GM19238 (cell line): ENCODE measurements at regions not wholly inside any gene's neighbourhood (a gene's known extent, or its start where the extent isn't known, plus 50 kb on each side); places are given as distances from the start of the nearest gene placed in this dataset.
"Not testable (repeated sequence)": the region's sequence is repeated elsewhere in the genome, so short reads cannot be mapped to it uniquely, and the experiment has no call there.

Experiments used
- DNase-seq: peaks from one replicate; pipeline ENCODE4 v3.0.0; 2011; ENCODE audit warnings: low spot score; ENCODE audit not compliant: insufficient read length

DNA sequence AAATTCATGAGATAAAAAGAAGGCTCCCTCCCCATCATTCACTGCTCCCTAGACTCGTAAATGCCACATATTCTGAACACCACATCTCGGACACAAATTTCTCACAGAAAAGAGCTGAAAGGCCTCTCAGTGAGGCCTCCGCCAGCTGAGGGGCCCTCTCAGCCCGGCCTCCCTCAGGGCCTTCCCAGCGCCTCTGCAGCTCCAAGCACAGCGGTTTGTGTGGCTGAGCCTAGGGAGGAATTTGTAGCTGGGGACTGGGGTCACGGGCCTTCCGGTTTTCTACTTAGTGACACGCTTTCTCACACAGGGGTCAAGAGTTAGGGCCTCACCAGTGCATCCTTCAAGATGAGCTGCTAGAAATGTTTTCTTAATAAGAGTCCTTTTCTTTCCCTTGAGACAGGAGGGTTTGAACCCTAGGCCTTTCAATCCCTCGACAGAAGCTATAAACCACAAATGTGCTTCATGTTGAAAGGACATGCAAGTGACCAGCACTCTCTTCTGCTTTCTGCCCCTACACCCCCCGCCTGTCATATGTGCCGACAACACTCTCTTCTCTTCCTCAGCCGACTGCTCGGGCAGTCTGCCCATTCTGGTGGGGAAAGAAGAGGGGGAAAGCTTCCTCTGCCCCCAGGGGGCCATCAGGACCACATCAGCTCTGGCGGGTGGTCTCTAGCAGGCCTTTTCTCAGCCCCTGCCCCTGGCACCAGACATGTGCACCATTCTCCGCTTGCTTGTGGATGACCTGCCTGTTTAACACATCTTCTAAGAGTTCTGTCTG, 104.9 kb downstream of the CHIC2 start:
- DNase-seq, result no peak

DNA sequence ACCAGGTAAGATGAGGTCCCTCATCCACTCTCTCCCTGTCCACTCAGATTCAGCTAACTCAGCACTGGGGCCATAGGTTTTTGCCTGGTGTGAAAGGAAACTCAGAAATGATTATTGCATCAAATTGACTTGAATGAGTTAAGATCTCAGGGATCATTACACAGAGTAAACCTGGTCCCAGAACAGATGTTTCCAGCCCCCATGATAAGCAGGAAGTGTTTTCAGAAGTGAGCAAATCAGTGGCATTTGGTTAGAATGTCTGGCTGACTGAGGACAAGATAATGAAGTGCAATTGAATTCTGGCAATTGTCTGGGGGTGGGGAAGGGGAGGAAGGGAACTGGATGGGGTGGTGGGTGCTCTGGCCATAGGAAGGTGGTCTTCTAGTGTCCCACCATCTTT, 108.0 kb downstream of the CHIC2 start:
- no peak for DNase-seq

DNA sequence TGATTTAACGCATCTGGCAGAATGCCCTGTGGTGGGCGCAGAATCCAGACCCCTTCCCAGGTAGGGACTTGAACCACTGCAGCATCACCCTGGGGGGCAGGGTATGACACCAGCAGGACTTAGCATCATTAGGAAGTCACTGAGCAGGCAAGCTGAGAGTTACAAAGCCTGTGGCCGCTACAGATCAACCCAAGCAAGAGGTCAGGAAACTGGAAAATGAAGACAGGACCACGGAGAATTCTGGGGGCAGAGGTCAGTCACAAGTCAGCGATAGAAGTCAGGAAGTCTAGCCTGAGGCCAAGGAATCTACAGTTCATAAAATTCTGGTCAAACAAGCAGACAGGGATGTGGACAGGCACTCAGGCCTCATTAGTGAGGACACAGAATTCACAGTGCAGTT, 108.4 kb downstream of the CHIC2 start:
- DNase-seq, result no peak

DNA sequence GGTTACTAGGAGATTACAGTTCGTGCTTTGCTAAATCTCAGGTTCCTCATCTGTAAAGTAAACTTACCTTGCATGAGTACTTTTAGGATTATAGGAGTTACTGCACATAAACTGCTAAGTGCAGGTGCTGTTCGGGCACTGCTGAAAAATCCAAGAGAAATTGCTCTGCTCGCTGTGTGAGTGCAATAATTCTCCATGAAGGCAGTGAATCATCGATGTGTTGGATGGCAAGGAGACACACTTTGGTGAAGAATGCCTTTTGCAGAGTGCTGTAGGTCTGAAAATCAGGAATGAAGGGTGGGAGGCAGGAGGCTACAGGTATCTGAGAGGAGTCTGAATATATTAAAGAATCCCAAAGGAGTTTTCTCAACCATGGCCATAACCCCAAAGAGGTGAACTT, 113.0 kb downstream of the CHIC2 start:
- DNase-seq, result no peak

DNA sequence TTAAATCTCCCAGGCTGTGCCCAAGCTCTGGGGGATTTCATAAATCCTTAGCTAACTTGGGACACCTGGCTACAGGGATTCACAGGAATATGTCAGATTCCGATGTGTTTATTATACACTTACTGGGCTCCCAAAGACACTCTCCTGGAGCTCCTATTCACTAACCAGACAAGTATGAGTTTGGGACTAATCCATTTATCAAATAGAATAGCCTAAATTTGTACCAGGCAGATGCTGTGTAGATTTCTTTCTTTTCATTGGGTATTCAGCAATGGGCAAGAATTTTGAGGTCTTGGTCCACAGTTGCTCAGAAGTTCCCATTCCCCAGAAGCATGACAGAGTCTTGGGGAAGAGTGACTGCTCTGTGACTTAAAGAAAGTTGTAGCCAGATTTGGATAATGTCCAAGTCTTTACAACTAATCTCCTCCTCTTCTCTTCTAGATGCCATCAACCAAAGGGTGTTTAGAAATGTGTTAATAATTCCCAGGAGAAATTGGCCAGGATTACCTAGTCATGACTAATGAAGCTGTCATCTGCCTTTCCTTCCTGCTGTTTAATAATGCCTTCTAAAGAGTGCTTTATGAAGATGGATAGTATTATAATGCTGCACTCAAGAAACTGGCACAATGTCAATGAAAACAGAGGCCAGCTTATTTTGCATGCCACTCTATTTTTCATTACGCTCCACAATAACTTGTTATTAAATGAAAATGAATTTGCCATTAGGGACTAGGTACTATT, 120.9 kb downstream of the CHIC2 start:
- no peak for DNase-seq

DNA sequence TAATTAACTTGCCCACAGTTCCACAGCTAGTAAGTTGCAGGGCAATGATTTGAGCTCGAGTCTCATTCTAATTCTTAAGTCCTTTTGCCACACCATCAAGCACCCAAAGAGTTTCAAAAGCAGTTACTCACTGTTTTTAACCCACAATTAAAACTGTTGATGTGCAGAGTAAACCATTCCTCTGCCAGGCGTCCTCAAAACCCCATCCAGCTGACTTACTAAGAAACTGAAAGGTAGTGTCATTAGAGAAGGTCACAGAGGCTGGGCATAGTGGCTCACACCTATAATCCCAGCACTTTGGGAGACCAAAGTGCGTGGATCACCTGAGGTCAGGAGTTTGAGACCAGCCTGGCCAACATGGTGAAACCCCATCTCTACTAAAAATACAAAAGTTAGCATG, 121.7 kb downstream of the CHIC2 start:
- no peak for DNase-seq

DNA sequence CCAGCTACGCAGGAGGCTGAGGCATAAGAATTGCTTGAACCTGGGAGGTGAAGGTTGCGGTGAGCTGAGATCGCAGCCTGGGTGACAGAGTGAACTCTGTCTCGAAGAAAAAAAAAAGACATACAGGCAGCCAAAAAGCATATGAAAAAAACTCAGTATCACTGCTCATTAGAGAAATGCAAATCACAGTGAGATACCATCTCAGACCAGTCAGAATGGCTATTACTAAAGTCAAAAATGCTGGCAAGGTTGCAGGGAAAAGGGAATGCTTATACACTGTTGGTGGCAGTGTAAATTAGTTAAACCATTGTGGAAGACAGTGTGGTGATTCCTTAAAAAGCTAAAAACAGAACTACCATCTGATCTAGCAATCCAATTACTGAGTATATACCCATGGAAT, 123.1 kb downstream of the CHIC2 start:
- DNase-seq, result no peak

DNA sequence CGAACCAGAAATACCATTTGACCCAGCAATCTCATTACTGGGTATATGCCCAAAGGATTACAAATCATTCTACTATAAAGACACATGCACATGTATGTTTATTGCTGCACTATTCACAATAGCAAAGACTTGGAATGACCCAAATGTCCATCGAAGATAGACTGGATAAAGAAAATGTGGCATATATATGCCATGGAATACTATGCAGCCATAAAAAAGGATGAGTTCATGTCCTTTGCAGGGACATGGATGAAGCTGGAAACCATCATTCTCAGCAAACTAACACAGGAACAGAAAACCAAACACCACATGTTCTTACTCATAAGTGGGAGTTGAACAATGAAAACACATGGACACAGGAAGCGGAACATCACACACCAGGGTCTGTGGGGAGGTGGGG, 124.5 kb downstream of the CHIC2 start:
- not testable (repeated sequence) for DNase-seq

DNA sequence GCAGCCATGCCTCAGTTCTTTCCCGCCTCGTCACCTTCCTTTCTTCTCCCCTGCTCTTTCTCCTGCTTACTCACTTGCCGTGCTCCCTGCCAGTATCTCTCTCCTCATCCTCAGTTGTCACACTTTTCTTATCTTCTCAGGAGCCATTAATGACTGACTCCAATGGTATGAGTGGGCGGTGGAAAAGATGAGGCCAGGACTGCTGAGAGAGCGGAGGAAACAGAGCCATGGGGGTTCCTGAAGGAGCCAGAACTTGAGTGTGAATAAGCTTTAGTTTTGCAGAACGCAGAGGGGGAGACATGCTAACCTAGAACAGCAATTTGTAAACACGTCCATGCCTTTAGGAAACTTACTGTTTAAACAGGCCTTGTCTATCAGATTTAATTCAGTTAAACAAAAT, 126.5 kb downstream of the CHIC2 start:
- DNase-seq, result no peak

DNA sequence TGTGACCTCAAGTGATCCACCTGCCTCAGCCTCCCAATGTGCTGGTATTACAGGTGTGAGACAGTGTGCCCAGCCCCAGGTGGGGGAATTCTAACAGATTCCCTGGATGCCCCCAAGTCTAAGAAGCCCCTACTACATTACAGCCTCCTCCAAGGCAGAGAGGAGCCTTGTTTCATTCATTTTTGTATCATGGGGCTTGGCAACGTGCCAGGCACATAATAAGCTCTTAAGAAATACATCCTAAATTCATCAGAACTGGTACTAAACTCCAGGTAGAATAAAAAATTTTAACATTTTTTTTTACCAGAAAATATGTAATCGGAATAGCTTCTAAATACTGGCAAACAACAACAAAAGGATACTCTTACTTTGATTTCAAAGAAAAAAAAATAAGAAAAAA, 127.1 kb downstream of the CHIC2 start:
- no peak for DNase-seq

DNA sequence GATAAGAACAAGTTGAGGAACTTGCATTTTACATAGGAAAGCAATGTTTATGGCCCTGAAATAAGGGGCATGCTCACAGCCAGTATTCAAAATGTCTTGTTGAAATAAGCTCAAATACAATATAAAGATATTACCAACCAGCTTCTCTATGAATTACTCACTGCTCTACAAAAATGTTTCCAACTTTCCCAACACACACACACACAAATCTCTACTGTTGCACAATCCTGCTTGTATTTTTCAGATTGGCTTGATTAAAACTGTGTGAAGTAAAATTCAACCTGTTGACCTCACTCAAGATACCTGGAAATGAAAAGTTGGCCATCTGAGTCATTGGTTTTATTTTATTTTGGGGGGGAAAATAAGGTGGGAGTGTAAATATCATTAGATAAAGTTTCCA, 128.6 kb downstream of the CHIC2 start:
- no peak for DNase-seq

DNA sequence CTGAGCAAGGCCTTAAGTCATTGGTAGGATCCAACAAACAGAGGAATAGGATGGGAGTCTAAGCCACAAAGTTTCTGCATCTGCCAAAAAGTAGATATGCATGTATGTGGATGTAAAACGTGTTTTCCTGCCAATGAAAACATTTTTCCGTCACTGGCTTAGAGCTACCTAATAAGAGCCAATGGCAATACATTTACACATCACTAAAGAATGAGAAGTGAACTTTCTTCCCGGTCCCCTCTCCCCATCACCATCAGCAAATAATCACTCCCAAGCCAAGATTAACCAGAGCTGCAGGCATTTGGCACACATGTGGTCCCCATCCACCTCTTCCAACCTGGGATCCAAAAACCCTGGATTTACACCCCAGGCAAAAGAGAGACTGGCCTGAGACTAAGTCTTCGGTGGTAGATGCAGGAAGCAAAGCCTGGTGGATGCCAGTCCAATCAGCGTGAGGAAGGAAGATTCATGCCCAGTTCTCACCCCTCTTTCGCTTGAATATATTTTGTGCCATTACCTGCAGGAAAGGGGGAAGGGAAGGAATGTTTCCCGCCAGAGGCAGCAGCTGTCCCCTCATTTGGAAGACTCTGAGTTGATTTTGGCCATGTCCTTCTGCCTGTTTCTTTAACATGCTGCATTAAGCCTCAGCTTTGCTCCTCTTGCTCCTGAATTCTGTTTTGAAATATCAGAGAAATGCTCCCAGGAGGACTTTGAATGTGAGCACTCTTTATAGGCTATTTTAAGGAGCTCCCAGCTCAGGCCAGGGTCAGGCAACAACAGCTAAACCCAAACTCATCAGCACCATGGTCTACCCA, 131.4 kb downstream of the CHIC2 start:
- DNase-seq, result no peak

DNA sequence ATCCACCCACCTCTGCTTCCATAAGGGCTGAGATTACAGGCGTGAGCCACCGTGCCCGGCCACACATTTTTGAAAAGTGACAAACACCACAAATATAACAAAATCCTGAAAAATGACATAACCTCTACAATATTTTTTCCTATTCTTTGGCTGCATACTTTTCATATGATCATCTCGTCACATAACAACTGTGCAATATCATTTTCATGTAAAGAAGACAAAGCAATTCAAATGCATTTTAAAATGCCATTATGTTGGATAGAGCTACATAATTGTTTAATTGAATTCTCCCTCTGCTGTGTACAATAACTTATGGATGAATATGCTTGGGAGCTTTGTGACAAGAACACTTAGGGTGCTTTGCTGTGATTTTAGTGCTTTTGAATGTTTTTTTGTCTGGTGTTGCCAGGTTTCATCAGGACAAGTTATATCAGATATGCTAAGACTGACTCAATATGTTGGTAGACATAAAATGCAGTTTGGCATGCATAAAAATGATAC, 132.9 kb downstream of the CHIC2 start:
- DNase-seq, result no peak

DNA sequence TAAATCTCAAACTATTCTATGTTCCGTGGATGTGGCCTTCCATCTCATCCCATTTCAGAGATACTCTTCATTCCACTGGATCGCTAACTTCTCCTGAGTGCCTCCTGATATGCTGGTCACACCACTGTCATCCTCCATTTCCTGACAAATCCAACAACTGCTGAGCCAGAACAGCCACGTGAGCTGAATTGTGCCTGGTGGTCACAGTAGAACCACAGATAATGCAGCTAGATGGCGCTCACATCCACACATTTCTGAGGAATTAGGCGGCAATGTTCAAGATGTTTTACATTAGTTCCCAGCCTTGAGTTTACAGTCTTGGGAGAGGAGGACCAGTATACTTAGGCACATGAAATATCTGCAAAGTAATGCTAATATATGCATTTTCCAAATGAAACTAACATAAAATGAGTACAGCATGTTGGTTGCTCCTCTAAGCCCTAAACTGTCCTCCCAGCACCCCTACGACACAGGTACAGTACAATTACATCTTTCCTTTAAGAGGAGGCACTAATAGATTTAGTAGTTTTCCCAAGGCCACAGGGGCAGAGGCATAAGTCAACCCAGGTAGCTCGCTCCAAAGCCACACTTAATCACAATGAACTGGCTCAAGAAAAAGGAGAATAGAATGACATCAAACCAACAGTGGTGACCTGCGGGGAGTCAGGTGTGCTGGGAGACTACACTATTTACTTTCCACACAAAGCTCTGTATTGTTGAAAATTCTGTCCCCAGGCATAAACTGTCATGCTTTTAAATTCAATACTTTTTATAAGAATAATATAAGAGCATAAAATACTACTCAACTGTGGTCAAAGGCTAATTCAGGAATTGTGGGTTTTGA, 134.2 kb downstream of the CHIC2 start:
- DNase-seq, result peak; percentile 24

DNA sequence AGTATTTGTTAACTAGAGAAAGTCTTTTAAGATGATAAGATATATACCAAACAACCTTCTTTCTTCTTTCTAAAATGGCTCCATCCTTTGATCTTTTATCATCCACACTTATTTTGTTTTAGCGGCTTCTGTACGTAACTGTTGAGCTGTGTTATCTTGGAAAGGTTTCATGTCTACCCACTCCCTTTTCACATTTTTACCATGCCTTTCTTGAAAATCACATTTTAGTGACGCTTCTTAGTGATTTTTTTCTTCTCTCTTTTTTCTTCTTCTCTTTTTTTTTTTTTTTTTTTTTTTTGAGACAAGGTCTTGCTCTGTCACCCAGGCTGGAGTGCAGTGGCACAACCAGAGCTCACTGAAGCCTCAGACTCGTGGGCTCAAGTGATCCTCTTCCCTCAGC, 135.1 kb downstream of the CHIC2 start:
- DNase-seq, result no peak

DNA sequence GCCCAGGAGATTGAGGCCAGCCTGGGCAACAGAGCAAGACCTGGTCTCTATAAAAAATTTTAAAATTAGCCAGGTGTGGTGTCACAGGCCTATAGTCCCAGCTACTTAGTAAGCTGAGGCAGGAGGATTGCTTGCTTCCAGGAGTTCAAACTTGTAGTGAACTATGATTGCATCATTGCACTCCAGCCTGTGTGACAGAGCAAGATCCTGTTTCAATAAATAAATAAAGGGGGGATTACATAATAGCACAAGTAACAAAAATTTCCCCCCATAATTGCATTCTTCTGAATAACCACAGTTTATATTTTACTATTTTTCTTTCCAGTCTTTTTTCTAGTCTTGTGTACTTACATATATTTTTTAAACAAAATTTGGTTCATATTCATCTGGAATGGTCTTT, 135.6 kb downstream of the CHIC2 start:
- no peak for DNase-seq

DNA sequence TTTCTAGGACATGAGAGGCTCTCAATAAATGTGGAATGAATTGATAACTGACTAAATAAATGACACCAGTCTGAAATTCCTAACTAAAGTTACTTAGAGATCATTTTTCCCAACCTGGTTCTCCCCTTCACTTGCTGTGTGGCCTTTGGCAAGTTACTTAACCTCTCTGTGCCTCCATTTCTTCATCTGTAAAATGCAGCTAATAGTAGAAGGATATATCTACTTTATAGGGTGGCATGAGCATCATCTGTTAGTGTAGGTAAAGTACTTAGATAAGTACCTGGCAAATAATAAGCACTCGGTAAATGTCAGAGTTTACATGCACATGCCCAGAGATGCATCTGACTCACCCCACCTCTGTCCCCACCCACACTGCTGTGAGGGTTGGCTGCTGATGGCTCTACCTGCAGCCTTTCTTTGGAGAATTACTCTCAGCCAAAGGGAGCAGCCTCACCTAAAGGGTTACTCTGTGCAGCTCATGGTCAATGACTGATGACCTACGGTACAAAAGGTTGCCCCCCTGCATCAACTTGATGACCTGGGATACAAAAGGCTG, 139.3 kb downstream of the CHIC2 start:
- no peak for DNase-seq

DNA sequence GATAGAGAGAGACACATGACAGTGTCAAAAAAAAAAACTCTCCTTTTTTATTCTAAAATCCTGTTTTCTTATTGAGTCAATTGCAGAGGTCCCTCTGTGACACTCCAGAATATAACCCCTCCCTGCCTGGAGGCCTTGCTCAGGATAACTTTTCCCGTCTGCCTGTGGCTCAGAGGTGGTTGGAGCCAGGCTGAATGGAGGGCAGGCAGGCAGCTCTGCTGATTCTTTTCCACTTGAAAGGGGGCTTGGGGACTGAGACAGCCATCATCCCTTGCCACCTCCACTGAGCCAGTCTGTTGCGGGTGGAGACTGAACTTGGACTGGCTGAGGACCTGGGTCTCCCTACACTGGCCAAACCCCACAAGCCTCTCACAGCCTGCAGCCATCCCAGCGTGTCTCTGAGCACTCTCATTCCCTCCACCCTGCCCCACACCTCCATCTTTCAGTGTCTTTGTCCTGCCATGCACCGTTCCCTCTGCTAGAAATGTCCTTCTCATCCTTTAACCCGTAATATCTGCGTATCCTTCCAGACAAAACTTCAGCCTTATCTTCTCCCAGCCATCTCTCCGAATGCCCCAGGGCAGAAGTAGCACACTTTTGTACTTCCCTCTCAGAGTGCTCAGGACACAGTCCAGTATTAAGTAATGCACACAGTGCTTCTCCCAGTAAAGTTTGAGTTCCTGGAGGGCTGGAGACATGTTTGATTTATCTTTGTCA, 139.9 kb downstream of the CHIC2 start:
- no peak for DNase-seq

DNA sequence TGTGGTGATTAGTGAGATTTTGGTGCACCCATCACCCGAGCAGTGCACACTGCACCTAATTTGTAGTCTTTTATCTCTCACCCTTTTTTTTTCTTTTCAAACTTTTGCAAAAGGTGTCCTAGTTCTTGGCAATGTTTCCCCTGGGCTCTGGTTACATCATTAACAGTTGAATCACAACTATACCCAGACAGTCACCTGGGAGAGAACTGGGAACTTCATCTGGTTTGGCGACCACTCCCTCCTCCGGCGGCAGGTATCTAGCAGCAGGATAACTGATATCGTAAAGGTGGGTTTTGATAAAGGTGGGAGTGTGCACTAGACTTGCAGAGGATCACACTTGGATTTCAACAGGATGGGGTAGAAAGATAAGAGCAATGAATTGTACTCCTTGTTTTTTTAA, 140.5 kb downstream of the CHIC2 start:
- DNase-seq, result no peak

DNA sequence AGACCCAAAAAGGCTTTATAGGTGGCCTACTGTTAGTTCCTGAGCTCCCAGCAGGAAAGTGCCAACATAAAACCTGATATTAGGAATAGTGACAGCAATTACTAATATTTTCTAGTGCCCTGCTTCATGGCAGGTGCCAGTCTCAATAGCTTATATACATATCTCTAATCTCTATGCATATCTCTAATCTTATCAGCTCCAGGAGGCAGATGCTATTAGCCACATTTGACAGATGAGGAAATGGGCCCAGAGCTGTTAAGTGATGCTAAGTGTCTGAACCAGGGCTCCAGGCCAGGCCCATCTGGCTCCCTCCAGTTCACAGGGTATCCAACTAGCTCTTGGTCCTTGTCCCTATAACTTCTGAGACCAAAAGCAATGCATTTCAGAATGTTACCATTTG, 142.5 kb downstream of the CHIC2 start:
- DNase-seq, result no peak
